ENCODE measurements at regions not wholly inside any gene's neighbourhood (a gene's known extent, or its start where the extent isn't known, plus 50 kb on each side); places are given as distances from the start of the nearest gene placed in this dataset.

DNA sequence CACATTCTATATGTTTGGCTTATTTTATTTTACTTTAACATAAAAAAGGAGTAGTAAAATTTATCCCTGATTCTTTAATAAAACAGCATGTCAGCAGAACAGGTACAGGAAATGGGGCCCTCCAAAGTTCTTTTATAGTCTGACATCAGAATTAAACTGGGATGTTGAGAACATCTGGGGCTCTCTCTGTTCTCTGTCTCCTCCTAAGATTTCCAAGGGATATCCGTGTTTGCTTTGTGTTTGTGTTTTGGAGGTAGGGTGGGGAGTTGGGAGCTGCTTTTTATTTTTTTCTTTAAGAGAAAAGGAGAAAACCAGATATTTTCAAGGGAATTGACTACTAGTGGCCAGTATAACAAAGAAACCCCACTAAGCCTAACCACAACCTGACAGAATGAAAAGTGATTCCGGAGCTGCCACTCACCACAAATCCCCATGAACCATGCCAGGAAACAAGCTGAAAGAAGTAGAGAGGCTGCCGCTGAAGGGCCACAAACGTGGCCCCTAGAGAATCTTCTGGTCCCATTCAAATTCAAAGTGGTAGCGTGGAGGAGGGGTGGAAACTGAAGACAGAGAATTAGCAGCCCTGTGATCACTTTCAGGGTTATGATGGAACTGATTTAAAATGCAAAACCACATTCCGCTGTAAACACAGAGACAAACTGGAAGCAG, 369.6 kb upstream of the ADGRL2 start:
- TF ChIP-seq, protein P1, sequence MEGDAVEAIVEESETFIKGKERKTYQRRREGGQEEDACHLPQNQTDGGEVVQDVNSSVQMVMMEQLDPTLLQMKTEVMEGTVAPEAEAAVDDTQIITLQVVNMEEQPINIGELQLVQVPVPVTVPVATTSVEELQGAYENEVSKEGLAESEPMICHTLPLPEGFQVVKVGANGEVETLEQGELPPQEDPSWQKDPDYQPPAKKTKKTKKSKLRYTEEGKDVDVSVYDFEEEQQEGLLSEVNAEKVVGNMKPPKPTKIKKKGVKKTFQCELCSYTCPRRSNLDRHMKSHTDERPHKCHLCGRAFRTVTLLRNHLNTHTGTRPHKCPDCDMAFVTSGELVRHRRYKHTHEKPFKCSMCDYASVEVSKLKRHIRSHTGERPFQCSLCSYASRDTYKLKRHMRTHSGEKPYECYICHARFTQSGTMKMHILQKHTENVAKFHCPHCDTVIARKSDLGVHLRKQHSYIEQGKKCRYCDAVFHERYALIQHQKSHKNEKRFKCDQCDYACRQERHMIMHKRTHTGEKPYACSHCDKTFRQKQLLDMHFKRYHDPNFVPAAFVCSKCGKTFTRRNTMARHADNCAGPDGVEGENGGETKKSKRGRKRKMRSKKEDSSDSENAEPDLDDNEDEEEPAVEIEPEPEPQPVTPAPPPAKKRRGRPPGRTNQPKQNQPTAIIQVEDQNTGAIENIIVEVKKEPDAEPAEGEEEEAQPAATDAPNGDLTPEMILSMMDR (IDR thresholded peaks at IDR 0.05; ENCODE audit: control extremely low read depth in 1 of 3, insufficient read depth in 1 of 3, low read depth in 1 of 3, low read length in 3 of 3): no peak
- no peak for TF ChIP-seq EP300 (IDR thresholded peaks at IDR 0.05; ENCODE audit: borderline replicate concordance in 1 of 2, low read depth in 2 of 2, low read length in 2 of 2)
- no peak for TF ChIP-seq POU5F1 (IDR thresholded peaks at IDR 0.05; ENCODE audit: low read depth, low read length)

All from H1 (cell line).